Superior temporal gyrus (tissue), 1 donor: ENCODE measurements at regions not wholly inside any gene's neighbourhood (a gene's known extent, or its start where the extent isn't known, plus 50 kb on each side); places are given as distances from the start of the nearest gene placed in this dataset.
"Not testable (repeated sequence)": the region's sequence is repeated elsewhere in the genome, so short reads cannot be mapped to it uniquely, and the experiment has no call there.

Source experiments
- DNase-seq: peaks from one replicate; pipeline ENCODE4 v3.0.0-alpha.2; 2016; ENCODE audit errors: extremely low spot score

GRCh38 chr13:65605396-65605795, 1624.7 kb downstream of the PCDH9 start:
- peak; percentile 53 for DNase-seq

DNA sequence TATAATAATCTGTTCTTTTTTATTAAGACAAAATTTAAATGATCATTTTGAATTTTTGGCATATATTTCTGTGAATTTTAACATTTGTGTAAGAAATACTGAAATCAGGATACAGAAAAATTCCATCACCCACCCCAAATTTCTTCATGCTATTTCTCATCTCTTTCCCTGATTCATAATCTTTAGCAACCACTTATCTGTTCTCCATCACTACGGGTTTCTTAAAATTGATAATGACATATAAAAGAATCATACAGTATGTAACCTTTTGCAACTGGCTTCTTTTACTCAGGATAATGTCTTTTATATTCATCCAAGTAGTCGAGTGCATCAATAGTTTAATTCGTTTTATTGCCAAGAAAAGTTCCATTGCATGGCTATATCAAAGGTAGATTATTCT, 1627.0 kb downstream of the PCDH9 start:
- DNase-seq, result no peak

- no peak for DNase-seq
Observed at GRCh38 chr13:65601855-65602254, 1628.3 kb downstream of the PCDH9 start.

- DNase-seq, result no peak
Observed at GRCh38 chr13:65600702-65601101, 1629.4 kb downstream of the PCDH9 start.

GRCh38 chr13:65597839-65598818, 1632.0 kb downstream of the PCDH9 start:
- no peak for DNase-seq

DNA sequence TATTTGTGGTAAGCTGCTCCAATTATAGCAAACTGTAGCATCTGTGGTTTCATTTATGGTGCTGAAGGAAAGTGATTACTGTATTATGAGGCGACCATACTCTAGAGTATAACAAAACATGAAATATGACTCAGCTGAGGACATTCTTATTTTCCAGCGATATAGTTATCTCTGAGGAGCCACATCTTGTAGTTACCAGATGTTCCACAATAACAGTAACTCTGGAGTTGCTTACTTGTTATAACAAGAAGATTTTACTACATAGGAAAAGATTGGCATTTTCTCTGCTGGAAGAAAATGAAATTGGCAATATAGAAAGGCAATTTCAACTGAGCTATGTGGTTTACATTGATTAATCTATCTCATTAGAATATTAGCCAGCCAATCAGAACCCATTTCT, 1634.2 kb downstream of the PCDH9 start:
- no peak for DNase-seq

DNA sequence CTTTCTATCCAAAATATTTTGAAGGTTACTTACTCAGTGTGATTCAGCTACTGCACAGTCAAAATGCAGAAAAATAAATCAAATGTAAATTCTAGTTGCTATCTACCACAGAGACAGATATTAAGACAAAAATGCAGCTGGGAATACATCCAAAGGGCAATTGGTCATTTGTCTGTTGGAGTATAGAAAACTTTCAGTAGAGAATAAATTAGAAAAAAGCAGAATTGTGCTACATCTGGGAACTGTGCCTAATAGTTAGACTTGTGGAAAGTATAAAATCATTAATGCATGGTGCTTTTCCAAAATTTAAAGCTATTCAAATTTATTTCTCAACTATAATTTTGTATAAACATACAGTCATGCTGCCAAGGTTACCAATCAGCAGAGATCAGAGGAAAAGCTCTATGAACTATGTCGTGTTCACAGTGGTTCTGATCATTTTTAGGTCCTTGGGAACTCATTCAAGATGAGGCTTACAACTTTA, 1635.8 kb downstream of the PCDH9 start:
- DNase-seq, result no peak

- DNase-seq, result no peak
Observed at GRCh38 chr13:65593298-65593874, 1636.8 kb downstream of the PCDH9 start.

GRCh38 chr13:65592731-65593130, 1637.4 kb downstream of the PCDH9 start:
- DNase-seq, result no peak

DNA sequence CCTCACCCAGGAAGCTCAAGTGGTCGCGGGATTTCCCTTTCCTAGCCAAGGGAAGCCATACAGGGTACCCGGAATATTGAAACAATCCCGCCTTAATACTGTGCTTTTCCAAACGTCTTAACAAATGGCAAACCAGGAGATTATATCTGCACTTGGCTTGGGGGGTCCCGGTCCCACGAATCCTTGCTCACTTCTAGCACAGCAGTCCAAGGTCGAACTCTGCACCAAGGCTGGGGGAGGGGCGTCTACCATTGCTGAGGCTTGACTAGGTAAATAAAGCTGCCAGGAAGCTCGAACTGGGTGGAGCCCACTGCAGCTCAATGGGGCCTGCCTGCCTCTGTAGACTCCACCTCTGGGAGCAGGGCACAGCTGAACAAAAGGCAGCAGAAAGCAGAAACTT, 1644.8 kb downstream of the PCDH9 start:
- no peak for DNase-seq

GRCh38 chr13:65584126-65584525, 1646.0 kb downstream of the PCDH9 start:
- DNase-seq, result no peak

DNA sequence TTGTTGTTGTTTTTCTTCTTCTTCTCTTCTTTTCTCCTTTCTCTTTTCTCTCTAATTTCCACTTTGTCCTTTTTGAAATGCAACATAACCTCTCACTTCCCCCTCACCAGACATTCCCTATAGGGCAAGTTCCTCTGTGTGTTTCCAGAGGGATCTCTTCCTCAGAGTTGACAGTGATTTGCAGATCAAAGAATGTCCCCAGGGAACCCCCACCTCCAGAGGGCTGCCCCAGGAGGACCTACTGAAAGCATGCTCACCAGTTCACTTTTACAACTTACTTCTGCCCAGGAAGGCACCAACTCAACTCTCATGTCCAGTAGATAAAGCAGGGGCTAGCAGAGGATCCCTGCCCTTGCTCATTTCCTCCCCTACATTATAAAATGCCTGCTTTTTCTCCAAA, 1648.0 kb downstream of the PCDH9 start:
- DNase-seq, result no peak

GRCh38 chr13:65564561-65564960, 1665.6 kb downstream of the PCDH9 start:
- not testable (repeated sequence) for DNase-seq

- no peak for DNase-seq
Observed at GRCh38 chr13:65562305-65562704, 1667.8 kb downstream of the PCDH9 start.

DNA sequence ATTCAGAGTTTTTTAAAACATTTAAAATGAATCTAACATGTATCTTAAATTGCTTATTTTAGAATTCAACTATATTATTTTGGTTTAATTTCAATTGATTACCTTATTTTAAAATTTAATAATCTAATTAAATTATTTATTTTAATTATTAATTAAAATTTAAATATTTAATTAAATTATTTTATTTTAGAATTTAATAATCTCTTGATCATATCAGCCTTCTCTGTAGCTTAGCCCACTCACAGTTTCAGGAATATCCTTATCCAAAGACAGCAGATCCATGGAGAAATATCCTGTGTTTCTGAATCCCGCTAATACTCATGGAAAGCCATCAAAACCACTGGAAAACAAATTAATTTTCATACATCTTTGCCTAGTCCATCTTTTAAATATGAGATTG, 1669.2 kb downstream of the PCDH9 start:
- DNase-seq, result no peak

DNA sequence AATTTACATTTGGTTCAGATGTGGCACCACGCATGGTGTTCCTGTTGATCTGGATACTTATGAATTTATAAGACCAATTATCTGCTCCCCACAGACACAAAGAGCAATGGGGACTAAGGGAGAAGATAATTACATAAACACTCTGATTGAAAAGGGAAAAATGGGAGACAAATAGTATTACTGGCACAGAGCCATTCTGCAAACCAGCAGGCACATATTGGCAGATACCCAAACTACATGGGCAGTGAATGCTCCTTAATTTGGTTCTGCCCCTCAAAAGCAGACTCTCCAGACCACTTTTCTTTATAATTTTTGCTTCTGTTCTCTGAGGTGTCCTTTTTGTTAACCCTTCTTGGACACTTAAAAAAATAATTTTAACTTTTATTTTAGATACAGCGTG, 1674.2 kb downstream of the PCDH9 start:
- DNase-seq, result no peak

DNA sequence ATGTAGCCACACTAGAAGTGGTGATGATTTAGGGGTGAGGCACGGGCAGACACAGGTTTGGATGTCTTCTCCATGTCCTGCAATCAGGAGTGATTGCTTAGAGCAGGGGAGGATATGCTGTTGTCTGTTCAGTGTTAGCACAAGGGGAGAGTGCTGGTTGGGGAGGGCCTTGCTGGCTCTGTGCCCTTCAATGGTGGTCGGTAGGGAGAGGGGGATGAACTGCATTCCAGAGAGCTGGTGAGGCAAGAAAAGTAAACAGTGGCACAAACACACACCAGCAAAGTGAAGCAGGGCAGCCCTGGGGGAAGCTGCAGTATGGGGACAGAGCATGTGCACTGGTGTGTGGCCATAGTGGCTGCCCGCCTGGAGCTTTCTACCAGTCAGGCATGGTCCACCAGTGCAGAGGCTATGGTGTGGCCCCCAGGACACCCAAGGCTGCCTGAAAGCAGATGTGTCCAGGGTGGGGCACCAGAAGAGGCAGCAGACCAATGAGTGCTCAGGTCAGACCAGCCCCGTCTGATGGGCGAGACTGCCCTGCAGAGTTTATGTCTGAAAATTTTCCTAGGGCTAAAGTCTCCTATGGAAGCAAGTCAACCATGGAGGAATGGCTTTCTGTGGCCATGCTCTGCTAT, 1676.9 kb downstream of the PCDH9 start:
- no peak for DNase-seq

DNA sequence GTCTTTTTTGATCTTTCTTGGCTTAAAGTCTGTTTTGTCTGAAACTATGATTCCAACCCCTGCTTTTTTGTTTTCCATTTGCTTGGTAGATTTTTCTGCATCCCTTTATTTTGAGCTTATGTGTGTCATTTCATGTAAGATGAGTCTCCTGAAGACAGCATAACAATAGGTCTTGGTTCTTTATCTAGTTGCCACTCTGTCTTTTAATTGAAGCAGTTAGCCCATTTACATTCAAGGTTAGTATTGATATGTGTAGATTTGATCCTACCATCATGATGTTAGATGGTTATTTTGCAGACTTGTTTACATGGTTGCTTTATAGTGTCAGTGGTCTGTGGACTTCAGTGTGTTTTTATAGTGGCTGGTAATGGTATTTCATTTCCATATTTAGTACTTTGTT, 1678.9 kb downstream of the PCDH9 start:
- no peak for DNase-seq

GRCh38 chr13:65540175-65540574, 1690.0 kb downstream of the PCDH9 start:
- no peak for DNase-seq

DNA sequence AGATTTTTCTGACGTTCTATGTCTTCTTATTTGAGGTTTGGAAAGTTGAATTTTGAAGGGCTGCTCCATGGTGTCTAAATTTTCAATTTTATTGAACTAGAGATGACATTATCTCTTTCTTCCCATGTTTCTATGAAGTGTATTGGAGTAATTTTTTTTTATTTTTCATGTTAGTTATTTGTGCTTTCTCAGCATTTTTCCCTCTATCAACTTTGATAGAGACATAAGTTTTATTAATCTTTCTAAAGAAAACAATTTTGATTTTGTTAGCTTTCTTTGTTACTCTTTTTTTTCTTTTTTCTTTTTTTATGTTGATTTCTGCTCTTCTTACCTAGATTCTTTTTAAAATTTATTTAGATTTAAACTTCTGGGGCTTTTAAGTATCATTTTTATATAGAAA, 1694.8 kb downstream of the PCDH9 start:
- no peak for DNase-seq

- DNase-seq, result no peak
Observed at GRCh38 chr13:65532231-65532630, 1697.9 kb downstream of the PCDH9 start.

- DNase-seq, result peak; percentile 31
Observed at GRCh38 chr13:65530688-65531087, 1699.4 kb downstream of the PCDH9 start.

DNA sequence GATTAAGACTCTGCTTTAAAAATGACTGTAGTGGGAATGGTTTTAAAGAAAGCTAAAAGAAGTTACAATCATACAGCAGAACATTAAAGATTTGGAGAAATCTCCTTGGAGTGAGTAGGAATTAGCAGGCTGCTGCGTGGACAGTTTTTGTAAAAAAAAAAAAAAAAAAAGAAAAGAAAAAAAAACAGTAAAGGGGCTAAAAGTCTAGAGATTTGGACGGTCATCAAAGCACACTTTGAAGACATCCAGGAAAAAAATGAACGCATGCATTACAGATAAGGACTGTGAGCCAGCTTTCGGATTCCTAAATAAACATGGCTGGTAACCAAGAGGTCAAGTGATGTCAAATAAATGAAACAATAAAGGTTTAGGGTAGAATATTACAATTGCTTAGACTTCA, 1700.6 kb downstream of the PCDH9 start:
- DNase-seq, result no peak
